Renal pelvis (tissue), 1 donor: ENCODE measurements at regions not wholly inside any gene's neighbourhood (a gene's known extent, or its start where the extent isn't known, plus 50 kb on each side); places are given as distances from the start of the nearest gene placed in this dataset.
A peak's percentile ranks its signal among the peaks of the same experiment; 100 is the strongest.

ENCODE experiments used
- DNase-seq: peaks from one replicate; pipeline ENCODE4 v3.0.0-alpha.2; 2013

GRCh38 chr7:13144673-13145072 is 457.2 kb downstream of the ARL4A start:
- peak; percentile 86 for DNase-seq

GRCh38 chr7:13148548-13148947 is 461.1 kb downstream of the ARL4A start:
- no peak for DNase-seq

- DNase-seq, result no peak
Measured at GRCh38 chr7:13151978-13152377, 464.5 kb downstream of the ARL4A start.

DNA sequence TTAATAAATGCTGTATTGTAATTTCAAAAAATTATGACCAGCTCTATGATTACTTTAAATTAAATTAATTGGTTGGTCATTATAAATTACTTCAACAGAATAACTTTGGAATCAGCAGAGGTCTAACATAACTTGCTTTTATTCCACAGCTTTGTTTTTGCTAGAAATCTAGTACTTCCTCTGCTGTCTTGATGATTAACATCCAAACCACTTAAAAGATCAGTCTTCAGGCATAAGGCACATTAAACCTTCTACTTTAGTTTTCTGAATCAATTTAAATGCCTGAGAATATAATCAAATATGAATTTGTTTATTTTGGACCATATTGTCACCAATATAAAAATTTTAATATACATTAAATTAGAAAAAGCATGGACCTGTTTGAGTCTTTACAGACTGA is 465.3 kb downstream of the ARL4A start:
- peak; percentile 77 for DNase-seq

DNA sequence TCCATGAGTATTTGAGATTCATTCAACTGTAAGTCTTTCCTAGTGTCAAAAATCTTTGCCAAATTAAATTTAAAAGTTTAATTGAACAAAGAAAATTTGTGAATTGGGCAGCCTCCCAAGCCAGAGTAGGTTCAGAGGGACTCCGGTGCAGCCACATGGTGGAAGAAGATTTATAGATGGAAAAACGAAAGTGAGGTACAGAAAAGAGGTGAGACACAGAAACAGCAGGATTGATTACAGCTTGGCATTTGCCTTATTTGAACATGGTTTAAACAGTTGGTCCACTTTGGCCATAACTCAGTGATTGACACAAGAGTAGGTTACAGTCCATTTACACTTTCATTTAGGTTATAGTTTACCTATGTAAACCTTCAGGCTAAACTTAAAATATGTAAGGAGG is 465.8 kb downstream of the ARL4A start:
- no peak for DNase-seq

DNA sequence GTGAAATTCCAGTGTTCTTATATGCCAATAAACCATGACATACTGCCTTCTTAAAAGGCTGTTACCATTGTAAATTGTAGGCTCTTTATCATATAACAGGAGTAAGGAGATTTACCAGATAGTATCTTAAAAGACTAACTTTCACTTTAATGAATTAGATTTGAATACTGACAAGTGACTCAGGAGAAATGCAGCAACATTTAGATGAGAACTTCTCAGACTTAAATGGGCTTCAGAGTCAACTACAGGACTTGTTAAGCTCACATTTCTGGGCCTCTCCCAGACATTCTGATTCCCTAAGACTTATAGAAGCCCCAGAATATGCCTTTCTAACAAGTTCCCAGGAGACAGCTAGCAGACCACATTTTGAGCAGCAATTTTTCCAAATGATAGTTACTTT is 466.3 kb downstream of the ARL4A start:
- no peak for DNase-seq

- DNase-seq, result no peak
Measured at GRCh38 chr7:13155188-13155587, 467.8 kb downstream of the ARL4A start.

- DNase-seq, result no peak
Measured at GRCh38 chr7:13159003-13159402, 471.6 kb downstream of the ARL4A start.

- no peak for DNase-seq
Measured at GRCh38 chr7:13159467-13160184, 472.2 kb downstream of the ARL4A start.

DNA sequence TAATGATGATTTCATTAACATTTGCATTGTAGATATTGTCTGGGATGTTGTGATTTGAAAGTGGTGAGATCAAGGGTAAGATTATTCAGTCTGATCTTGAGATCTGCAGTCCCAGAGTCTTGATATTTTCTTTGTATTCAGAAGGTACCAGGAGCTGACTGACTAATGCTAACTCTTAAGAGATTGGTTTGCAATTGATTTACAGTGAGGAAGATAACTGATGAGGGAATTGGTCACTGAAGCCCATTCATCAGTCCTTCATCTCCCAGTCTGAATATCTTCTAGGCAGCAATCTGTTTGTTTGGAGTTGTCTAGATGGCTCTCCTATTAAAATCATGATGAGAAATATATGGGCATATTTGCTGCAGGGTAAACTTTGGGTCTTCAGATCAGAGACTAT is 473.7 kb downstream of the ARL4A start:
- DNase-seq, result no peak

- DNase-seq, result no peak
Measured at GRCh38 chr7:13165854-13166253, 478.4 kb downstream of the ARL4A start.

DNA sequence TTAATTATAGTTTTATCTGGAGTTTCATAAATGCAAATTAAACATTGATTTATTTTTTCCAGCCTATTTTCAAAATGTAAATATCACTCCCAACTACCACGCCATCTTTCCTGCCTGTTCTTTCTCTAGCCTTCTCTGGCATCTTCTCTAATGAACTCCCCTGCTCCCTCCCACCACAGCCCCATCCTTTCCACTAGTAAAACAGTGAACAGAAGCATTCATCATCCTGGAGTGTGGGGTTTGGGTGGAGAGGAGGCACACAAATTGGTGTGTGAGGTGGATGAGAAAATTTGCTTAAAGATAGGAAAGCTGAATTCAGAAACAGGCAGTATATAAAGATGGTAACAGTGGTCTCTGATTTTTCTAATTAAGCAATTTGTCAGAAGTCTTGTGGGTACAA is 479.4 kb downstream of the ARL4A start:
- no peak for DNase-seq

- DNase-seq, result no peak
Measured at GRCh38 chr7:13169356-13169755, 481.9 kb downstream of the ARL4A start.

DNA sequence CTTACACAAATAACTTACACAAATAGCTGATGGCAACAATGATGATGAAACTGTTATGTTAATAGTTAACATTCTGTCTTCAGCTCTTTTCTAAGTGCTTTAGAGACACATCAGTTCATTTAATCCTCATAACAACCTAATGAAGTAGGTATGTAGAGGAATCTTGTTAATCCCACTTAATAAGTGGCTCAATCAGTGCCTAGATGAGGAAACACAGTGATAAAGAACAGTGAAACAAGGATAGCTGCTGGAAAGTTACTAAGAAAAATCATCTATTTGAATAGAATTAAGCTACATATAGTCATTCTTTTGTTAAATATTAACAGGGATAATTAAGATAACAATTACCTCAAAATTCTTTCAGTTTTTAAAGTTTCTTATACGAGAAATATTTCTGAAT is 487.6 kb downstream of the ARL4A start:
- no peak for DNase-seq

- no peak for DNase-seq
Measured at GRCh38 chr7:13179011-13179582, 491.7 kb downstream of the ARL4A start.

DNA sequence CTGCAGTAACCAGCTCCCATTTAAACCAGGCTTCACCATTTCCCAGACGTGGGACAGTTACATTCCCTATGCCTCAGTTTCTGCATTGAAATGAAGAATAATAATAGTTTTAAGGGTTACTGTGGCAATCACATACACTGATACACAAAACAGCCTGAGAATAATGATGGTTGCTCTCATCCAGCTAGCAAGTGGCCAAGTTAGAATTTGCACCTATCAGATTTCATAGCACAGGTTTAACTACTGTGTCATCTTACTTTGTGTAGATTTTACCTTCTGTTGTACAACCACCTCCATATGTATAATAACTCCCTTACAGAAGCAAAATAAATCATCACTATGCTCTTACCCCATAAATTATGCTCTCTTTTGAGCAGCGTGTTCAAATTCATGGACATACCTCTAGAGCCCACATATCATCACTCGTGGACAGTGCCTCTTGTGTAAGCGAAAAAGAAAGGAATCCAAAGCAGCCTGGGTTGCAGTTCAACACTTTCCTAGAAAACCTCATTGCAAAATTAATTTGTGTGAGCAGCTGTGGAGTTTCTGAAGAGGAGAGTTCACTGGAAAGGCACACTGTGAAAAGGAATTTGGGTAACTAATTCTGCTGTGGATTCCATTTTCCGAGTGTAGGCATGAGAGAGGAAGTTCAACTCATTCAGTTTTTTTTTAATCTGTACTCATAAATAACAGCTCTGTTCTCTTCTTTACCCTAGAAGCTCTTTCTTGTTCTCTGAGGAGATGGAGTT is 492.5 kb downstream of the ARL4A start:
- peak; percentile 22 for DNase-seq

DNA sequence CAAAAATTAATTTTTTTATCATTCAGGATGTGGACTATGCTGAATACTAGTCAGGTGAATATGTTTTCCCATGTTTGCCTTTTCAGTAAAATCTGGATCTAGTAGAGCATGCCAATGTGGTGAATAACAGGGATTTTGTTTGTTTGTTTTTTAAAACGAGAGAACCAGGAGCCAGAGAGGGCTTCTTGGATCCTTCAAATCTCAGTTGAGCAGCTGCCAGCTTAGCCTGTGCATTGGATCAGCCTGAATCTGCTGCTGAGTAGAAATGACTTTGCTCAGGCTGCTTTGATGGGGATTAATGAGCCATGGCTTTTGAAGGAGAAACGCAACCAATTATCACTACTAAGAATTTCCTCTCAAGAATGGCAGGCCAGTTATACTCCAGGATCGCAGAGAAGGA is 493.8 kb downstream of the ARL4A start:
- DNase-seq, result no peak

- DNase-seq, result no peak
Measured at GRCh38 chr7:13185139-13185538, 497.7 kb downstream of the ARL4A start.

DNA sequence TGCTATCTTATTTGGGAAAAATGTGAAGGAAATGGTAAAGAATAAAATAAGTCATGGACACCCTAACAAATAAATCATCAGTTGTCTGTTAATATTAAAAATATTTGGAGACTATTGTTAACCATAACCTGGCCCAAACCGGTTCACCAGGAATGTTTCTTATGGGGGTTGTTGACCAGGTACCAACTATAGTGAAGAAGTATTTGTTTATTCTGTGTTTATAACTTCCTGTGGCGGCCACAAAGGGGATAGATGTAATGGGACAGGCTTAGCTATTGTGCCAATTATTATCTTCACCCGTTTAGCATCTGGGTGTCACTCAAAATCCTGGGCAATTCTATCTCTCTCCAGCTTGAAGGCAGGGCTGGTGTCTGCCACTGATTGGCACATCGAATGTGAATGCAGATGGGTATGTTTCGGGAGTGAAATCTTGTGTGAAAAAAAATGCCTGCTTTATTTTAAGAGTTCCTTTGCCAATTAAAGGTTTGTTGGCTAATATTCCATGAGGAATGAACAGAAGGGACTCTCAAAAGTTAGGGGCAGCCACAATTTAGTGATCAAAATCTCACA is 500.9 kb downstream of the ARL4A start:
- DNase-seq, result no peak

DNA sequence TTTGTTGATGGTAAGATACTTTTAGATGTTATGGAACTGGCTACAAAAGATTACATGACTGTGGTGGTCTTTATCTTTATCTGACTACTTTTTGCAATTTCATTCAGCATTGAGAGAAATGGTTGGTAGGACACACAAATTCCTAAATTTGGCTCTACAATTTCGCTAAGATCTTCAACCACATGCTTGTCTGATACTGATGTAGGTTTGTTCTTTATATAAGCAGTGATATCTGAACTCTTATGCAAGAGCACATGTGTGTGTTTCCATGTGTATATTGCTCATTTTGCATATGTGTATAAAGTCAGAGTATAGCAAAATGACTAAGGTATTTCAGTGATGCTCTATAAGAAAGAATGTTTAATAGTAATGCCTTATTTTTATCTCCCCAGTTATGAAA is 501.5 kb downstream of the ARL4A start:
- no peak for DNase-seq

DNA sequence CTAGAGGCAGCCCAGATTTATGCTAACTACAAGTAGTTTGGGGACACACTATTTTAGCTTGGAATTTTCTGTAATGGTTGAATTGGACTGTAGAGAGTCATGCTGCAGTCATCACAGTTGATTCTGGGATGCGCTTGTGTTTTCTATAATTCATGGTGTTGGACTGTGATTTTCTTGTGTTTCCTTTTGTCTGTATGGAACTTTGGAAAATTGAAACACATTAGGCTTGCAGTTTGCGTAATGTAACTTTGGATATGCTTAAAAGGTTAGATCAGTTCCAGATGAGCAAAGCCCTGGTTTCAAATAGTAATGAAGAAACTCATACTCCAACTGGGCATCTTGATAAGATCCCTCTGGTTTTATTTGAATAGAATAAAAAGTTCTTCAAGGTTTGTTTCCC is 502.2 kb downstream of the ARL4A start:
- no peak for DNase-seq

- DNase-seq, result no peak
Measured at GRCh38 chr7:13197501-13197900, 510.1 kb downstream of the ARL4A start.

GRCh38 chr7:13198036-13198435 is 510.6 kb downstream of the ARL4A start:
- no peak for DNase-seq
